Endodermal cell (in vitro differentiated cells): ENCODE measurements at regions not wholly inside any gene's neighbourhood (a gene's known extent, or its start where the extent isn't known, plus 50 kb on each side); places are given as distances from the start of the nearest gene placed in this dataset.

Experiments
- DNase-seq: peaks from one replicate; pipeline ENCODE4 v3.0.0-alpha.2; 2017
- H3K27ac ChIP-seq: 2 replicates; pipeline ENCODE4 v1.5.1; 2013; ENCODE audit warnings: mild to moderate bottlenecking, low read depth, low read length, moderate library complexity
- H3K27me3 ChIP-seq: 2 replicates; pipeline ENCODE4 v1.6.1; 2013; ENCODE audit warnings: mild to moderate bottlenecking, low read length, moderate library complexity; ENCODE audit not compliant: insufficient read depth, control insufficient read depth, poor library complexity, severe bottlenecking
- H3K36me3 ChIP-seq: 2 replicates; pipeline ENCODE4 v1.7.0; 2013; ENCODE audit warnings: mild to moderate bottlenecking, low read length, moderate library complexity; ENCODE audit not compliant: control insufficient read depth, insufficient read depth
- H3K4me1 ChIP-seq: one replicate; pipeline ENCODE4 v1.7.0; 2013; ENCODE audit warnings: low read length; ENCODE audit not compliant: control insufficient read depth, insufficient read depth
- H3K4me3 ChIP-seq: 2 replicates; pipeline ENCODE4 v1.5.1; 2013; ENCODE audit warnings: mild to moderate bottlenecking, low read length, moderate library complexity
- H3K9ac ChIP-seq: 2 replicates; pipeline ENCODE4 v1.6.1; 2013; ENCODE audit warnings: mild to moderate bottlenecking, low read length, moderate library complexity; ENCODE audit not compliant: poor library complexity, severe bottlenecking; ENCODE audit errors: extremely low read depth
- H3K9me3 ChIP-seq: 2 replicates; pipeline ENCODE4 v1.6.1; 2013; ENCODE audit warnings: mild to moderate bottlenecking, low read length, moderate library complexity; ENCODE audit not compliant: control insufficient read depth
- H3K27ac Mint-ChIP-seq: 2 replicates; pipeline ENCODE4 v1.8.0; 2020; ENCODE audit warnings: mixed read lengths
- H3K27me3 Mint-ChIP-seq: 2 replicates; pipeline ENCODE4 v1.8.0; 2021; ENCODE audit warnings: mild to moderate bottlenecking, mixed read lengths; ENCODE audit not compliant: insufficient read depth
- H3K36me3 Mint-ChIP-seq: 2 replicates; pipeline ENCODE4 v1.8.0; 2020; ENCODE audit warnings: low read depth, mixed read lengths
- H3K4me1 Mint-ChIP-seq: 2 replicates; pipeline ENCODE4 v1.8.0; 2020; ENCODE audit warnings: mixed read lengths
- H3K4me3 Mint-ChIP-seq: 2 replicates; pipeline ENCODE4 v1.8.0; 2020; ENCODE audit warnings: mild to moderate bottlenecking, moderate library complexity, mixed read lengths
- H3K9me3 Mint-ChIP-seq: 2 replicates; pipeline ENCODE4 v1.8.0; 2020; ENCODE audit warnings: mild to moderate bottlenecking, mixed read lengths
- CTCF ChIP-seq: fragments of 200-600 bp; sonication (generic); conservative IDR thresholded peaks from 2 replicates; pipeline ENCODE4 v1.5.0; 2021; ENCODE audit warnings: antibody characterized with exemption, mild to moderate bottlenecking
- WGBS, 2 experiments: methylation state at CpG; one replicate each; pipeline versions ENCODE4 v1.1.5 to v1.1.7; 2013; ENCODE audit warnings: missing lambda C conversion rate in 2 of 2, mixed read lengths in 1 of 2; ENCODE audit not compliant: insufficient coverage in 1 of 2, insufficient read length in 1 of 2; 5-methylcytosine and 5-hydroxymethylcytosine counted together

- H3K4me1 ChIP-seq, result no peaks in the 10 kb centered on the region
- no peak overlapping the region for H3K4me3 ChIP-seq
- DNase-seq, result no peak
- no peak overlapping the region for H3K27ac ChIP-seq
- Mint-ChIP-seq H3K4me3 (no peak overlapping the region), H3K4me1 (peaks cover 11% of the 10 kb centered on the region), H3K27ac (no peak overlapping the region), H3K27me3 (peaks cover 2% of the 10 kb centered on the region), H3K9me3 (peaks cover 4% of the 10 kb centered on the region), H3K36me3 (no peaks in the 10 kb centered on the region)
- no peaks in the 10 kb centered on the region for H3K36me3 ChIP-seq
- WGBS, 2 experiments, result 93% methylated on average over 4 of the region's 4 CpGs; no CpG with 5 or more reads in 1 of the 2 experiments
- TF ChIP-seq CTCF, result no peak
- no peaks in the 10 kb centered on the region for H3K27me3 ChIP-seq
- no peaks in the 10 kb centered on the region for H3K9me3 ChIP-seq
- no peak overlapping the region for H3K9ac ChIP-seq
Measured at GRCh38 chr20:50325215-50325614, 134.6 kb downstream of the CEBPB start.

- Histone ChIP-seq H3K4me3 (no peak overlapping the region), H3K9ac (no peak overlapping the region), H3K27me3 (no peaks in the 10 kb centered on the region), H3K27ac (no peak overlapping the region), H3K36me3 (no peaks in the 10 kb centered on the region), H3K9me3 (no peaks in the 10 kb centered on the region), H3K4me1 (no peaks in the 10 kb centered on the region)
- H3K4me1 Mint-ChIP-seq, result peaks cover 7% of the 10 kb centered on the region
- H3K9me3 Mint-ChIP-seq, result peaks cover 4% of the 10 kb centered on the region
- 17 to 81% methylated on average over 1 to 3 of the region's 3 CpGs for WGBS, 2 experiments
- no peak for DNase-seq
- H3K27me3 Mint-ChIP-seq, result peaks cover 2% of the 10 kb centered on the region
- H3K27ac Mint-ChIP-seq, result no peak overlapping the region
- no peak for TF ChIP-seq CTCF
- H3K4me3 Mint-ChIP-seq, result no peak overlapping the region
- no peaks in the 10 kb centered on the region for H3K36me3 Mint-ChIP-seq
Measured at GRCh38 chr20:50325651-50326050, 135.0 kb downstream of the CEBPB start.

GRCh38 chr20:50327666-50328065, 137.0 kb downstream of the CEBPB start:
- no peak overlapping the region for H3K4me3 ChIP-seq
- WGBS, 2 experiments, result 67 to 98% methylated on average over 1 to 2 of the region's 2 CpGs
- no peaks in the 10 kb centered on the region for H3K4me1 ChIP-seq
- H3K27ac ChIP-seq, result no peak overlapping the region
- H3K9me3 ChIP-seq, result no peaks in the 10 kb centered on the region
- Mint-ChIP-seq H3K4me3 (no peak overlapping the region), H3K27me3 (peaks cover 5% of the 10 kb centered on the region), H3K4me1 (no peaks in the 10 kb centered on the region), H3K9me3 (peaks cover 4% of the 10 kb centered on the region), H3K36me3 (no peaks in the 10 kb centered on the region), H3K27ac (no peak overlapping the region)
- H3K27me3 ChIP-seq, result no peaks in the 10 kb centered on the region
- no peaks in the 10 kb centered on the region for H3K36me3 ChIP-seq
- no peak for TF ChIP-seq CTCF
- DNase-seq, result no peak
- H3K9ac ChIP-seq, result no peak overlapping the region
